OCI-LY3 (cell line): ENCODE measurements at regions not wholly inside any gene's neighbourhood (a gene's known extent, or its start where the extent isn't known, plus 50 kb on each side); places are given as distances from the start of the nearest gene placed in this dataset.

Source experiments
- H2AFZ ChIP-seq: fragments of 200-600, 300-600 bp; shearing (Covaris generic); 2 replicates; pipeline ENCODE4 v1.6.0; 2014; ENCODE audit warnings: antibody characterized with exemption, low read depth, low read length
- H3K27ac ChIP-seq: fragments of 200-600, 300-600 bp; sonication (generic); 2 replicates; pipeline ENCODE4 v1.5.1; 2014; ENCODE audit warnings: mild to moderate bottlenecking, low read length, moderate library complexity, mixed read lengths
- H3K27me3 ChIP-seq: fragments of 200-600, 300-600 bp; sonication (generic); 2 replicates; pipeline ENCODE4 v1.6.1; 2014; ENCODE audit warnings: low read depth, low read length, mixed read lengths
- H3K36me3 ChIP-seq: fragments of 200-600, 300-600 bp; sonication (generic); replicated peaks from 2 replicates; pipeline ENCODE3; 2014; ENCODE audit warnings: low read depth, low read length, mixed read lengths
- H3K4me1 ChIP-seq: fragments of 300-600, 200-600 bp; sonication (generic); 2 replicates; pipeline ENCODE4 v1.6.1; 2014; ENCODE audit warnings: low read length, mixed read lengths
- H3K4me2 ChIP-seq: fragments of 200-600, 300-600 bp; sonication (generic); 2 replicates; pipeline ENCODE4 v1.6.1; 2014; ENCODE audit warnings: low read length, mixed read lengths
- H3K4me3 ChIP-seq: fragments of 300-600, 200-600 bp; sonication (generic); 2 replicates; pipeline ENCODE4 v1.5.1; 2014; ENCODE audit warnings: antibody characterized with exemption, mild to moderate bottlenecking, low read length, moderate library complexity
- H3K79me2 ChIP-seq: fragments of 300-600, 200-600 bp; shearing (Covaris generic); 2 replicates; pipeline ENCODE4 v1.6.1; 2014; ENCODE audit warnings: mild to moderate bottlenecking, low read length, mixed read lengths
- H3K9ac ChIP-seq: fragments of 300-600, 200-600 bp; shearing (Covaris generic); 2 replicates; pipeline ENCODE4 v1.6.0; 2014; ENCODE audit warnings: mild to moderate bottlenecking, low read length, moderate library complexity
- H3K9me3 ChIP-seq: fragments of 200-600, 300-600 bp; shearing (Covaris generic); 2 replicates; pipeline ENCODE4 v1.6.1; 2014; ENCODE audit warnings: low read length, mixed read lengths; ENCODE audit not compliant: insufficient read depth
- H4K20me1 ChIP-seq: fragments of 200-600, 300-600 bp; sonication (generic); 2 replicates; pipeline ENCODE4 v1.6.1; 2016; ENCODE audit warnings: low read length, mixed read lengths; ENCODE audit not compliant: insufficient read depth
- EZH2phosphoT487 ChIP-seq: fragments of 200-600 bp; shearing (Covaris generic); IDR thresholded peaks from 2 replicates; pipeline ENCODE4 v1.6.1; 2018; ENCODE audit warnings: antibody characterized with exemption, mixed run types, low read depth
- TF ChIP-seq, protein P1 (sequence below): fragments of 200-600, 300-600 bp; sonication (generic); IDR thresholded peaks from 2 replicates; pipeline ENCODE4 v1.5.1; 2014; ENCODE audit warnings: antibody characterized with exemption, low read length, low read depth

DNA sequence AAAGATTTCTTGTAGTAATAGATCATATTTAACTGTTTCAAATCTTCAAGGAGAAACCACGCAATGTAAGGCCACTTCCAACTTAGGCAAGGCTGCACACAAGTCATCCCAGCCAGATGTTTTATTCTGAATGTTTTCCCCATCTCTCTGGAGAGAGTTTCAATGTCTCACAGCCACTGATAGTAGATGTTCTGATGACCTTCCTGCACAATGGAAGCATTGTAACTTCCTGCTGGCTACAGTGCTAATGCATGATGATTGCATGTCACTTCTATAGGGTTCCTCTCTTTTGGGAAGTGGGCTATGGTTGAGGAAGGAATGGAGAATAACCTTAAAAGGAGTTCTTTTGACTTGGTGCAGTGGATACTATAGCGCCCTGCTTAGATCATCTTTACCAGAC, 328.0 kb downstream of the ZNF621 start:
- Histone ChIP-seq H3K27me3 (peaks cover 4% of the 10 kb centered on the region; the same call in 1 of the 2 replicates), H3K4me1 (no peaks in the 10 kb centered on the region), H3K4me3 (no peak overlapping the region), H3K9me3 (no peaks in the 10 kb centered on the region), H3K79me2 (no peaks in the 10 kb centered on the region), H4K20me1 (no peaks in the 10 kb centered on the region), H3K9ac (no peak overlapping the region), H3K4me2 (no peak overlapping the region), H3K27ac (no peak overlapping the region), H2AFZ (no peak overlapping the region), H3K36me3 (no peaks in the 10 kb centered on the region)
- no peak for TF ChIP-seq EZH2phosphoT487
- TF ChIP-seq, protein P1, sequence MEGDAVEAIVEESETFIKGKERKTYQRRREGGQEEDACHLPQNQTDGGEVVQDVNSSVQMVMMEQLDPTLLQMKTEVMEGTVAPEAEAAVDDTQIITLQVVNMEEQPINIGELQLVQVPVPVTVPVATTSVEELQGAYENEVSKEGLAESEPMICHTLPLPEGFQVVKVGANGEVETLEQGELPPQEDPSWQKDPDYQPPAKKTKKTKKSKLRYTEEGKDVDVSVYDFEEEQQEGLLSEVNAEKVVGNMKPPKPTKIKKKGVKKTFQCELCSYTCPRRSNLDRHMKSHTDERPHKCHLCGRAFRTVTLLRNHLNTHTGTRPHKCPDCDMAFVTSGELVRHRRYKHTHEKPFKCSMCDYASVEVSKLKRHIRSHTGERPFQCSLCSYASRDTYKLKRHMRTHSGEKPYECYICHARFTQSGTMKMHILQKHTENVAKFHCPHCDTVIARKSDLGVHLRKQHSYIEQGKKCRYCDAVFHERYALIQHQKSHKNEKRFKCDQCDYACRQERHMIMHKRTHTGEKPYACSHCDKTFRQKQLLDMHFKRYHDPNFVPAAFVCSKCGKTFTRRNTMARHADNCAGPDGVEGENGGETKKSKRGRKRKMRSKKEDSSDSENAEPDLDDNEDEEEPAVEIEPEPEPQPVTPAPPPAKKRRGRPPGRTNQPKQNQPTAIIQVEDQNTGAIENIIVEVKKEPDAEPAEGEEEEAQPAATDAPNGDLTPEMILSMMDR, result no peak

- TF ChIP-seq EZH2phosphoT487, result no peak
- TF ChIP-seq, protein P1, result no peak
- no peaks in the 10 kb centered on the region for H3K9me3 ChIP-seq
- no peak overlapping the region for H3K4me3 ChIP-seq
- no peak overlapping the region for H3K27ac ChIP-seq
- no peaks in the 10 kb centered on the region for H3K79me2 ChIP-seq
- H3K36me3 ChIP-seq, result no peaks in the 10 kb centered on the region
- no peak overlapping the region for H2AFZ ChIP-seq
- H3K9ac ChIP-seq, result no peak overlapping the region
- no peaks in the 10 kb centered on the region for H3K4me1 ChIP-seq
- no peak overlapping the region for H3K4me2 ChIP-seq
- peaks cover 2% of the 10 kb centered on the region; the same call in 1 of the 2 replicates for H3K27me3 ChIP-seq
- H4K20me1 ChIP-seq, result no peaks in the 10 kb centered on the region
These were observed 328.7 kb downstream of the ZNF621 start for GRCh38 chr3:40853474-40853873.

GRCh38 chr3:40855871-40856270, 331.1 kb downstream of the ZNF621 start:
- H3K9ac ChIP-seq, result no peak overlapping the region
- H2AFZ ChIP-seq, result no peak overlapping the region
- no peaks in the 10 kb centered on the region for H3K4me1 ChIP-seq
- H4K20me1 ChIP-seq, result no peaks in the 10 kb centered on the region
- no peak for TF ChIP-seq EZH2phosphoT487
- TF ChIP-seq, protein P1, result no peak
- no peaks in the 10 kb centered on the region for H3K9me3 ChIP-seq
- H3K79me2 ChIP-seq, result no peaks in the 10 kb centered on the region
- H3K4me2 ChIP-seq, result no peak overlapping the region
- no peaks in the 10 kb centered on the region for H3K36me3 ChIP-seq
- H3K27me3 ChIP-seq, result no peaks in the 10 kb centered on the region
- no peak overlapping the region for H3K27ac ChIP-seq
- no peak overlapping the region for H3K4me3 ChIP-seq

DNA sequence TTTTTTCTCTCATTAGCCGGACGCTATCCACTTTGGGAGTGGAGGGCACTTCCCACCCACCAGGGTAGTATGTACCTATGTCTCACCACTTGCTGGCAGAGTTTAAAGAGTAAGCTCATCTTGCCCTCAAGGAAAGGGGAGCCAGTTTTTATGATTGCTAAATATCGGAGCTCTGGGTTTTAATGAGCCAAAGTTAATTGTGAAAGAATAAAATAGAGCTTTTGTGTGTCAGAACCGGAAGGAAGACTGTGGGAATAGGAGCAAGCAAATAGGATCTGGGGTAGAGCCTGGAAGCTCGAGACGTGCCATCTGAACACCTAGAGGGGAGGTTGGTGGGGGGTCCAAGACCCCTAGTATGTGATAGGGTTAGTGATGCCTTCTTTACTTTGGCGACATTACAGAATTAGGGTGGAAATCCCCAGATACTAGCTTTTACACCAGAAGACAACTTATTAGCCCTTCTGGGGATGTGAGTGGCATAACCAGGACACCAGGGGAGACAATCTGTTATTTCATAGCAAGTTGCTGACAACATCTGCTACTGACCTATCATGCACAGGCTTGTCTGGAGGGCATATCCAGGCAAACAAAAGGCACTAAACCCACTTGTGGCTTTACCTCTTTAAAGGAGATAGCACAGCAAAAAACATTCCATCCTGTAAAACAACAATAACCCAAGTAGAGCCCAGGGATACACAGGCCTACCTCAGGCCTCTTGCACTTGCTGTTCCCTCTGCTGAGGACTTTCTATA, 333.8 kb downstream of the ZNF621 start:
- H3K27ac ChIP-seq, result no peak overlapping the region
- no peak overlapping the region for H3K4me3 ChIP-seq
- H3K36me3 ChIP-seq, result no peaks in the 10 kb centered on the region
- H3K79me2 ChIP-seq, result no peaks in the 10 kb centered on the region
- TF ChIP-seq, protein P1, result no peak
- no peak for TF ChIP-seq EZH2phosphoT487
- H3K9me3 ChIP-seq, result no peaks in the 10 kb centered on the region
- no peaks in the 10 kb centered on the region for H3K27me3 ChIP-seq
- H3K9ac ChIP-seq, result no peak overlapping the region
- no peak overlapping the region for H3K4me2 ChIP-seq
- H2AFZ ChIP-seq, result no peak overlapping the region
- no peaks in the 10 kb centered on the region for H4K20me1 ChIP-seq
- no peaks in the 10 kb centered on the region for H3K4me1 ChIP-seq
